GM21390 (cell line): ENCODE measurements at regions not wholly inside any gene's neighbourhood (a gene's known extent, or its start where the extent isn't known, plus 50 kb on each side); places are given as distances from the start of the nearest gene placed in this dataset.
"Not testable (repeated sequence)": the region's sequence is repeated elsewhere in the genome, so short reads cannot be mapped to it uniquely, and the experiment has no call there.

Source experiments
- ATAC-seq: cut with Tn5 transposase; IDR thresholded peaks from one replicate; pipeline ENCODE4 v1.9.1; 2021; ENCODE audit not compliant: unreplicated experiment

DNA sequence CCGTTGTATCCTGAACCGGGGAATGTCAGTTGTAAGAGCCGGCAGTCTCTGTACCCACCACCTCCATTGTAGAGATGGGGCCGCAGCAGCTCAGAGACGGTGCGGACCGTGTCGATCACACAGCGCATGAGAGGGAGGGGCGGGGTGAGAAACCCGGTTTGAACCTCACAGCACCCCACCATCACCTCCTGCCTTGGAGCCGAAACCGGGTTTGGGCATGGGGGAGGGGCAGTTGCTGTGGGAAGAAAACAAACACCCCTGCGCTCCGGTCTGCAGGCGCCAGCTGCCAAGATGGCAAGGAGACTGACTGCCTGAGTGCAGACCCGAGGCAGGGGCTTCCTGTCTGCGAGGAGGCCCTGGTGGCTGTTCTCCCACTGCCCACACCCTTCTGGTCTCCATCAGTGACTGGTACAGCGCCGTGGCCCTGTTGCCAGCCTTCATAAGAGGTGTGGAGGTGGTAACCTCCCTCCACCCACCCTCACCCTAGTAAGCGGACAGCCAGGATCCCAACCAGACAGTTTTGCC, 69.2 kb upstream of the SSBP3 start:
- ATAC-seq: no peak

DNA sequence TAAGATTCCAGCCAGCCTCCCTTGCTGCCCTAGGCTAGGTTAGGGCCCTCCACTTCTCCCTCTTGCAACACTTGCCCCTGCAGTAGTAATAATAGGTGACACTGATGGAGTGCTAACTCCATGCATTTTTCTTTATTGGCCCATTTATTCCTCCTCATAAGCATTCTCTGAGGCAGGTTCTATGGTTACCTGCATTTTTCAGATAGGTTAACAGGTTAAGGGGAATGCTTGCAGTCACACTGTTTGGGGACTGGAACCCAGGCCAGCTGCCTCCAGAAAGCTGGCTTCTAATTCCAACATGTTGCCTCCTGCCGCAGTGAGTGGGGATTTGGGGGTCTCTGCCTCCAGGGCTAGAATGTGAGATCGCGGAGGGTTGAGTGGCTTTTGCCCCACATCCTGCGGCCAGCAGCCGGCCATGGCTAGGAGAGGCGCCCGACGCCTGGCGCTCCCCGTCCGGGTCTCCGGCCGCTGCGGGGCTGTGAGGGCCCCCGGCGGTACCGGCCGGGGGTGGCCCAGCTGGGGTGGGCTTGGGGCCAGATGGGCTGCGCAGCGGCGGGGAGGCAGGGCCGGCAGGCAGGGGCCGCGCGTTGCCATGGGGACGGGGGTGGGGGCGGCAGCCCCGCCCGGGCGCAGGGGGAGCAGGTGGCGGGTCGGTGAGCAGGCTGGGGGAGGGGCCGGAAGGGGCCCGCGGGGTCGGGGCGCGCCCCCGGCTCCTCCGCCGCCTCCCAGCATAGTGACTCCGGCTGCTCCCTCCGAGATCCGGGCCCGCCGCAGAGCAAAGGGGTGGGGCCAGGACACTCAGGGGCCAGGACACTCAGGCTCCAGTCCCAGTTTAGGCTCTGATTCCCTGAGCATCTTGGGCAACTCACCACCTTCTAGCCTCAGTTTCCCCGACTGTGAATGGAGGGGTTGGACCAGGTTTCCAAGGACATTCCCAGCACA, 68.4 kb upstream of the SSBP3 start:
- no peak for ATAC-seq

DNA sequence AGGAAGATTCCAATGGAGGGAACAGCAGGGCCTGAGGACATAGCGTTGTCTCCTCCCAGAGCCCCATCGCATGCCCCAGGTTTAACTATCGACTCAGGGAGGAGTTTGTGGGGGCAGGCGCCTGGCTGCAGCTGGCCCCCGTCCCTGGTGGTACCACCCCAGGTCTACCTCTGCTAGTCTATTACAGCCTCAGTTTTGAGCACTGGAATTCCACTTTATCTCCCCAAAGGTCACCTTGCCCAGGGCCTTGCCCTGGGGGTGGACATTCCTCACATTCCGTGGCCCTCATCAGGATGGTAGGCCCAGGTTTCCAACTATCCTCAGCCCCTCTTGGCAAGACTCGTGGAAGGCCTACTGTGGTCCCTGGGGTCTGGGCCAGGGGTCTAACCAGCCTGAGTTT, 65.4 kb upstream of the SSBP3 start:
- ATAC-seq: no peak

DNA sequence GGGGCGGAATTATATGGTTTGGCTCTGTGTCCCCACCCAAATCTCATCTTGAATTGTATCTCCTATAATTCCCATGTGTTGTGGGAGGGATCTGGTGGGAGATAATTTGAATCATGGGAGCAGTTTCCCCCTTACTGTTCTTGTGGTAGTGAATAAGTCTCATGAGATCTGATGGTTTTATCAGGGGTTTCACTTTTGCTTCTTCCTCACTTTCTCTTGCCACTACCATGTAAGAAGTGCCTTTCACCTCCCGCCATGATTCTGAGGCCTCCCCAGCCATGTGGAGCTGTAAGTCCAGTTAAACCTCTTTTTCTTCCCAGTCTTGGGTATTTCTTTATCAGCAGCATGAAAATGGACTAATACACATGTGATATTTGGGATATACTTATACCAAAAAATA, 63.2 kb upstream of the SSBP3 start:
- ATAC-seq: not testable (repeated sequence)

DNA sequence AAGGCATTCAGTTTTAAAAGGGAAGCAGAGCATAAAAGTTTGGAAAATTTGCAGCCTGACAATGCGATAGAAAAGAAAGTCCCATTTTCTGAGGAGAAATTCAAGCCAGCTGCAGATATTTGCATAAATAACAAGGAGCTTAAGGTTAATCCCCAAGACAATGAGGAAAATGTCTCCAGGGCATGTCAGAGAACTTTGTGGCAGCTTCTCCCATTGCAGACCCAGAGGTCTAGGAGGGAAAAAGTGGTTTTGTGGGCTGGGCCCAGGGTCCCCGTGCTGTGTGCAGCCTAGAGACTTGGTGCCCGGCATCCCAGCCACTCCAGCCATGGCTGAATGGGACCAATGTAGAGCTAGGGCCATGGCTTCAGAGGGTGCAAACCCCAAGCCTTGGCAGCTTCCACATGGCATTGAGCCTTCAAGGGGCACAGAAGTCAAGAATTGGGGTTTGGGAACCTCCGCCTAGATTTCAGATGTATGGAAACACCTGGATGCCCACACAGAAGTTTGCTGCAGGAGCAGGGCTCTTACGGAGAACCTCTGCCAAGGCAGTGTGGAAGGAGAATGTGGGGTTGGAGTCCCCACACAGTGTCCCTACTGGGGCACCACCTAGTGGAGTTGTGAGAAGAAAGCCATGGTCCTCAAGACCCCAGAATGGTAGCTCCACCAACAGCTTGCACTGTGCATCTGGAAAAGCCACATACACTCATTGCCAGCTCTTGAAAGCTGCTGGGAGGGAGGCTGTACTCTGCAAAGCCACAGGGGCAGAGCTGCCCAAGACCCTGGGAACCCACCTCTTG, 62.3 kb upstream of the SSBP3 start:
- ATAC-seq: not testable (repeated sequence)

DNA sequence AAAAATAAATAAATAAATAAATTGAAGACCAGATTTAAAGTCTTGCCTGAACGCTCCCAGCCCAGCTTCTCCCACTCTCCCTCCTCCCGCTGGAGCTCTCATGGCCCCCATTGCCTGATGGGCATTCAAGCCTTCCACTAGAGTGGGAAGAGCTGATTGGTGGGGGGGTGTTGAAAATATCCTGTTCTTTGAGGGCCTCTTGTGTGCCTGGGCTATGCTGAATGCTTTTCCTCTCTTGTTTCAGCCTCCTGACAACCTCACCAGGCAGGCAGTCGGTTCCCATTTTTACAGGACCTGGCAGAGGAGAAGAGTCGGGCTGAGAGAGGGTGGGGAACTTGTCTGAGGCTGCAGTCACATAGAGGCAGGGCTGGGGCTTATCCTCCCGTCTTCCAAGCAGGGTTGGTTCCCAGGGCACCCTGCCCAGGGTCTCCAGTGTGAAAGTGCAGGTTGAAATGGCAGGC, 59.2 kb upstream of the SSBP3 start:
- no peak for ATAC-seq

DNA sequence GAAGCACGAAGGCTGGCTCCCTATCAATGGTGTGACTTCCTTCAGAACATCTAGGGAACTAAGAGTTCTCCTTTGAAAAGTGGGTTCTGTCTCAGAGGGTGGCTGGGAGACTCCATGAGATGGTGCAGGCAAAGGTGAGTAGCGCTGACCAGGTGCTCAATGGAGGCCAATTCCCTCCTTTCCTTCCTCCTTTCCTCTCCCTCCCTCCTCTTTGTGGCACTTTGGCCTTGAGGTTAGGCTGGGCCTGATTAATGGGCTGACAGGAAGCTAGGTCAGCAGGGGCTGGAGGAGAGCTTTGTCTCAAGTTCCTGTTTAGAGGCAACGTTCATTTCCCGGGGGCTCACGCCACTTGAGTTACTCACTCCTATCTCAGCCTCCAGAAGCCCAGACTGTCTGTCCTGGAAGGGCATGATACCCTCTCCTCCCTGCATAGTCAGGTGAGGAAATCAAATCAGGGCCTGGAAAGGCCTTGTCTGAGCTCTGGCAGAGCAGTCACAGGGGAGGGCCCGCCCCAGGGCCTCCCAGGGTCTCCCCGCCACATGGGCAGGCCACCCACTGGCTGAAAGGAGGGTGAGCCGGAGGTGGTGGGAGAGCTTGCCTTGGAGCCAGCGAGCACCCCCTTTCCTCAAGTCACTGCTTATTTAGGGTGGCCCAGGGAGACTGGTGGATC, 58.4 kb upstream of the SSBP3 start:
- no peak for ATAC-seq

DNA sequence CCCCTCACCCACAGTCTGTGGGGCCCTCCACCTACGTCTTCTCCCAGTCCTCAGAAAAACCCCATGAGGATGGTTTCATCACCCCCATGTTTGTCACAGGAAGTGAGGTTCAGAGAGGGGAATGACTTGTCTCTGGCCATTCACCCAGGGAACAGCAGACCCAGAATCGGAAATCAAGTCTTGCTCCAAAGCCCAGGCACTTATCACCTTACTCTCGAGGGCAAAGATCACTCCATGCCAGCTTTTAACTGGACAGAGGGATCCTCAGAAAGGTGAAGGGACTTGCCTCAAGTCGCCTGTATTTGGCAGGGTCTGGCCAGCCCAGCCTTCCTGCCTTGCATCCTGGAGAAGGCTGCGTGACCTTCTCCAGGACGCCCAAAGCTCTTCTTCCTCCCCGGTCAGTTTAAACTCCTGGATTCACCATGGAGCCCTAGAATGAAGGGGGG, 57.9 kb upstream of the SSBP3 start:
- ATAC-seq: no peak

DNA sequence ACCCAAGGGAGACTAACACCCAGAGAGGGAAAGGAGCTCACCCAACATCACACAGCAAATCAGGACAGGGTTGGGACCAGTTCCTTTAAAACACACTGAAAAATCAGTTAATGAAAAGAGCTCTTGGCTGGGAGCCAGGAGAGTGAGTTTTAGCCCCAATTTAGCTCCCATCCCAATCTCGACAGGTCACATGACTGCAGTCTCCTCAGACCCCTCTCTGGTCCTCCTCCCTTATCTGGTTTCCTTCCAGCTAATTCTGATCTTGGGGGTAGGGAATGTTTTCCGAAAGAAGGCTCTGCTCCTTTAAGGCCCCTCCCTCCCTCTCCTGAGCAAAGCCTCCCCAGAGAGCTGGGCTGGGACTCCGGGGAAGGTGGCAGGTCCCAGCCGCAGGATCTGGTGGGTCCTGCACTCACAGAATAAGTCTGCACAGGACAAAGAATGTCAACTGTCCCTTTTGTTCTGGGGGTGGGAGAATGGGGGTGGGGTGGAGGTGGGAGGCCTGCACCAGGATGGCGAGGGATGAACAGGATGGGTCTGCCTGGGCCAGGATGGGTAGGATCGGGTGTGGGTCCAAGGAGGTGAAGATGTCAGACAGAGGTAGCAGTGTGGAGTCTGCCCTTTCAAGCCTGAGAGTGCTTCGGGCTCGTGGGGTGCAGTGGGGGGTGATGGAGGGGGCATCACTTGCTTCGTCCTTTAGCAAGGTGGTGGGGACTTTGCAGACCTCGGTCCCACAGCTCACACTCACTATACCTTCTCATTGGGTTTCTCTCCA, 57.3 kb upstream of the SSBP3 start:
- no peak for ATAC-seq

DNA sequence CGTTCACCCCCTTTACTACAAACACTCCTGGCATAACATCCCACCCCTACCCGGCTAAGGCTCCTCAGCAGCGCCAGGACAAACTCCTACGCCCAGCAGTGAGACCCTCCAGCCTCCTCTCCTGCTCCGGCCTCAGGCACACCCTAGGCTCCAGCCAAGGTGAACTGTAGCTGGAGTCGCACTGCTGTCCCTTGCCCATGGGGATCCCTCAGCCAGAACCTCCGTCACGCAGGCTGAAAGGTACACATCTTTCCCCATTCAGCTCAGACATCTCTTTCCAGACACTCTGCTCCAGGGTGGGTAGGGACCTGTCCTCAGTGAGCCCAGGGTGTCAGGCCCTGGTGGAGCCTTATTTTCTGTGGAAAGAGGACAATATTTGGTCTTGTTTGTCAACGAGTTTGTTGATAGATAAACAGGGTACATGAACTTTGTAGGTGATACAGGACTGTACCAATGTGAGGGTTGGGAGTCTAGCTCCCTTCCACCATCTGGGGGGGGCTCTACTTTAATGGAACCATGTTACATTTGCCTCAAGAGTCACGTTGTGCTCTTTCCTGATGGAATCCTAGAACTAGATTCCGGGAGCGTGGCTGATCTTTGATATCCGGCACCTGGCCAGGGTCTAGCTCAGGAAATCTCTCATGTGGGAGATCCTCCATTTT, 56.5 kb upstream of the SSBP3 start:
- no peak for ATAC-seq

DNA sequence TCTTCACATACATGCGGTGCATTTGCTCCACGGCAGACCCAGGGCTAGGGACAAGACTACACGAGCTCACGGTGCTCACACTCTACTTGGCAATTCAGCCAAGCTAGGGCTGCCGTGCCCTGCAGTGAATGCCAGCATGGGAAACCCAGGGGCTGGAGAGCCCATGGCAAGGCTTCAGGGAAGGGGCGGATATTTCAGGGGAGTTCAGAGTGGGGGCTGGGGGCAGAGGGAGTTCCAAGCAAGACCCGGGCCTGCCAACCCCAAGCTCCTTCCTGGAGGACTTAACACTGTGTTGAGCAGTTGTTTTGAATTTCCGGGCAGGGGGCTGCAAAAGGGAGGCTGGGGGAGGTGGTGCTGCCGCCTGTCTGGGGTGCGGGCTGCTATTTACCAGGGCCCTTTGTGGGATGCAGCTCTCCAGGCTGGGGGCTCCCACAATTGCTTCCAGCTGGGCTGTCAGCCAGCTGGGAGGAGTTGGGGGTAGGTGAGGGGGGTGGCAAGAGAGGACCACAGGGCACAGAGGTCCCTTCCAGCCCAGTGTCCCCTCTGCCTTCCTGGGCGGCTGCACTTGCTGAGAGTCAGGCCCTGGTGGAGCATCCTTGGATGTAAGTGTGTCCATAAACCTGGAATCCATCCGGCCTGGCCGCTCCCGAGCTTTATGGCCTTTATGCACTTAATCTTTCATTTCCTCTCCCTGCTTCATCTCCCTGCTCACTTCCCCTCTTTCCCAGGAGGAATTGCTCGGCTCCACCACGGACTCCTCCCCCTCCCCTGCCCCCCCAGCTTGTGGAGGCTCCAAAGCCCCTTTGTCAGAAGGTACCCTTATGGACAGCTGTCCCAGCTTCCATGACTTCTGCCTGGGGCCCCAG, 55.8 kb upstream of the SSBP3 start:
- no peak for ATAC-seq

DNA sequence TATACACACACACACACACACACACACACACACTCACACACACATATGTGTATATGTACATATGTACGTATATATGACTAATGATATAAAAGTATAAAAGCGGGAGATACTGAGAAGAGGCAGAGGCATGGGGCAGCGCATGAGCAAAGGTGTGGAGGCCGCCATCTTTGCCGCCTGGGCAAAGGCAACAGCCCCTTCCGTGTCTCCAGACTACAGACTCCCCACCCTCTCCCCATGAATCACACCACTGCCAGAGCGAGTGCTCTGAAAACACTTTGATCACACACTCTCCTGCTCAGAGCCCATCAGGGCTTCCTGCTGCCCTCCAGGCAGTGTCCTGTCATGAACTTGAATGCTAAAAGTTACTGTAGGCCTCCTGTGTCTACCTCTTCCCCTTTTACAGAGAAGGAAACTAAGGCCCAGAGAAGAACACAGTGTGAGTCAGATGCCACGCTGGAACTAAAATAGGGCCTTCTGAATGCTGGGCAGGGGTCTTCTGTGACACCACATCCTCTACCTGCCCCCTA, 54.7 kb upstream of the SSBP3 start:
- no peak for ATAC-seq

DNA sequence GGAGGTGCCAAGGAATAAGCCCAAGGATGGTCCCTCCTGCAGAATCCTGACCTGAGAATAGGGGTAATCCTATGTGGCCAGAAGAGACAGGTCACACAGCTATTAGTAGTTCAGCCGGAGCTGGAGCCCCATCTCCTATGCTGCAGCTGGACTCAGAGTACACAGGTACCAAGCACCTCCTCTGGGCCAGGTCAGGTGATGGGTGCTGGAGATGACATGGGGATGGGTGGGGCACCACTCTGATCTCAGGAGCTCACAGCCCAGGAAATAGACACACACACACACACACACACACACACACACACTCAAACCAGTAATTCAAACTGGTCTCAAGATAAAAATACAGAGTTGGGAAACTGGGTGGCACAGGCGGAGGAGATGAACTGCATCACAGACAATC, 54.2 kb upstream of the SSBP3 start:
- no peak for ATAC-seq

DNA sequence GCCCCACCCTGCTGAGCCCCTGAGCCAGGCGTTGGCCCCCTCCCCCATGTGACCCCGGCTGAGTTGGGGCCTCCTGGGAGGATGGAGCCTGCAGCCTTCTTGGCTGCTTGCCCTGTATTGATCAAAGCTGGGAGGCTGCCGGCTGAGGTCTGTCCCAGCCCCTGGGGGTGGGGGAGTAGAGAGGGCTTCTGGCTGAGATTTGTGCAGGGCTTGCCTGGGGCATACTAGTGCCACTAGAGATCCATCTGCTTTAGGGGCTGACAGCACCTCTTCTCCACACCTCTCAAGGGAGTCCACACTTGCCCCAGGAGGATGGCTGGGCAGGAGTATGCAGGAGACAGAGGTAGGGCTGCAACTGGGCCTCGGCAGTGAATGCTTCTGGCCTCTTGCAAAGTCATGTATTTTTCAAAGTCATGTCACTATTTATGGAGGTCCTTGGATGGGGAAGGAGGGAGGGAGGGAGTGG, 53.6 kb upstream of the SSBP3 start:
- ATAC-seq: no peak

DNA sequence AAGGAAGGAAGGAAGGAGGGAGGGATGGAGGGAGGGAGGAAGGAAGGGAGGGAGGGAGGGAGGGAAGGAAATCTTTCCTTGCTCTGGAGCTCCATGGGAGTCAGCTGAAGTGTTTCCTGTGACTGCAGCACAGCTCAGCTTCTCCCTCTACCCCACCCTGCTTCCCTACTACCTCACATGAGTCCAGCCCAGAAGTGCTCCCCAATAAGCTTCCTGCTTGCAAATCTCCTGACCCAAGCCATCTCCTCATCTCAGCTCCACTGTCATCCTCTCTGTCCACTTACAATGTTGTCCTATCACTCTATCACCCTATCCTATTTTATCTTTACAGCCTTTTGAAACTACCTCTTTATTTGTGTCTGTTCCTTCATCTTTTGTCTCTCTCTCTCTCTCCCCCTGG, 52.9 kb upstream of the SSBP3 start:
- ATAC-seq: no peak

DNA sequence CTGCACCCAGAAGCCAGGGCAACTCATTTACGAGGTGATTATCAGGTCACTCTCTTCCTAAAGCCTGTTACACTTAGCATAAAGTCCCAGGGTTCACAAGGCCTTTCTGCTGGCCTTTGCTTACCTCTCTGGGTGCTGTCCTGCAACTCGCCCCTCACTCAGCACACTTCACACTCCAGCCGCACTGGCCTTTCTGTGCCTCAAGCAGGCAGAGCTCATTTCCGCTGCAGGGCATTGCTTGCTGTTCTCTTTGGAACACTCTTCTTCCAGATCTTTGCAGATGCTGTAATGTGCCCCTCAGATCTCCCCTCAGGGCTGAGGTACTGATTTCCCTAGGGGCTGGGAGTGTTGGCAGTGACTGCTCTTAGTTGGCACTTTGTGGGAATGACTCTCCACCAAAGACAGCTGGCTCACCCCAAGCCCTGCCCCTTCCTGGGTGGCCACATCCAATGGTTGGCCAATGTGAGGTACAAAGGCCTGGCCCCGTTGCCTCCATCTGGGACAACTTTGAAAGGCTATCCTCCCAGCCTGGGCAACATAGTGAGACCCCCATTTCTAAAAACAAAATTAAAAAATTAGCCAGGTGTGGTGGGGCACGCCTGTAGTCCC, 50.8 kb upstream of the SSBP3 start:
- ATAC-seq: no peak

DNA sequence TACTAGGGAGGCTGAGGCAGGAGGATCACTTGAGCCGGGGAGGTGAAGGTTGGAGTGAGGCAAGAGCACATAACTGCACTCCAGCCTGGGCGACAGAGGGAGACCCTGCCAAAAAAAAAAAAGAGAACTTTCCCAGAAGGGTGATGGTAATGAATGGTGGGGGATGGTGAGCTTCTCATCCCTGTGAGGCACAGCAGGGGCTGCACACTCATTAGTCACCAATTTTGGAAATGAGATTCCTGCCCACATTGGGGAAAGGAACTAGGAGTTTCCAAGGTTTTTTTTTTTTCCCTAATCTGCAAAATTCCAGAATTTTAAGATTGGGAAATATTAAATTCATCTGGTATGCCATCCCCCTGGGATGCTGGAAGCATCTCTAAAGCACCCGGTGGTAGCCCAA, 50.2 kb upstream of the SSBP3 start:
- ATAC-seq: no peak
